Calu3 (cell line): ENCODE measurements at regions not wholly inside any gene's neighbourhood (a gene's known extent, or its start where the extent isn't known, plus 50 kb on each side); places are given as distances from the start of the nearest gene placed in this dataset.

Source experiments
- BruUV-seq: library from RNA; stranded (reverse); fragments of 400-500 nt; replicated peaks from 2 replicates; lab custom pipeline; 2021; lab: Mats Ljungman, UMichigan
- CTCF ChIA-PET: fragments of 300-600 bp; sonication (Branson Sonifier 250); formaldehyde crosslinking; loops from one replicate; lab custom pipeline; 2022; ENCODE audit warnings: antibody characterized with exemption; lab: Charles Lee
- DNase-seq: peaks from one replicate; pipeline ENCODE4 v3.0.0; 2022
- H3K27ac Mint-ChIP-seq: one replicate; pipeline ENCODE4 v1.8.0; 2022; ENCODE audit warnings: mixed read lengths; ENCODE audit not compliant: unreplicated experiment
- H3K27me3 Mint-ChIP-seq: one replicate; pipeline ENCODE4 v1.8.0; 2022; ENCODE audit warnings: mixed read lengths; ENCODE audit not compliant: unreplicated experiment
- H3K36me3 Mint-ChIP-seq: one replicate; pipeline ENCODE4 v1.8.0; 2022; ENCODE audit warnings: mild to moderate bottlenecking, moderate library complexity, mixed read lengths; ENCODE audit not compliant: insufficient read depth, unreplicated experiment
- H3K4me1 Mint-ChIP-seq: one replicate; pipeline ENCODE4 v1.8.0; 2022; ENCODE audit warnings: mild to moderate bottlenecking, low read depth, mixed read lengths; ENCODE audit not compliant: unreplicated experiment
- H3K4me3 Mint-ChIP-seq: one replicate; pipeline ENCODE4 v1.8.0; 2022; ENCODE audit warnings: mild to moderate bottlenecking, low read depth, moderate library complexity, mixed read lengths; ENCODE audit not compliant: unreplicated experiment
- H3K9me3 Mint-ChIP-seq: one replicate; pipeline ENCODE4 v1.8.0; 2022; ENCODE audit warnings: low read depth, mixed read lengths; ENCODE audit not compliant: unreplicated experiment
- intact Hi-C: fragments of 100-400 bp; cut with micrococcal nuclease; formaldehyde crosslinking; loops from one replicate; pipeline ENCODE4 v1.10.0; 2022; ENCODE audit not compliant: unreplicated experiment
- TF ChIP-seq, protein P1 (sequence below): fragments of 200-600 bp; IDR thresholded peaks from one replicate; pipeline ENCODE4 v1.8.0; 2022; ENCODE audit warnings: antibody characterized with exemption; ENCODE audit not compliant: unreplicated experiment

DNA sequence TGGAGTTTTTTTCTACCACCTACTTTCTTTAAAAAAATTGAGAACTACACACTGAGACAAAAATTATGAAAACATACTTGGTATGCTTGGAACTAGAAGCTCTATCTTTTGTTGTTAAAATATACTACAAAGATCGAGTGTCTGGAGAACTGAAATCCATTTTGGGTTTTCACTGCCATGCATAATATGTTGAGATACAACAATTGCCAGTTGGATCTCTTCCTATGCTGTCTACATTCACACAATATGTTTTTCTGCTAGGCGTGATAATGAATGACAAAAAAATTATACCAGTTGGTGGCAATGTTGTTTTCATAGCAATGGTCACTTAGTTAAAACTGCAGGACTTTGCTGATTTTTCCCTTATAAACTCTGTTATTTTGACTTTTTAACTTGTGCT is 605.4 kb upstream of the LCORL start:
- H3K9me3 Mint-ChIP-seq: peaks cover 8% of the 10 kb centered on the region
- CTCF ChIA-PET: no interaction called here
- TF ChIP-seq, protein P1, sequence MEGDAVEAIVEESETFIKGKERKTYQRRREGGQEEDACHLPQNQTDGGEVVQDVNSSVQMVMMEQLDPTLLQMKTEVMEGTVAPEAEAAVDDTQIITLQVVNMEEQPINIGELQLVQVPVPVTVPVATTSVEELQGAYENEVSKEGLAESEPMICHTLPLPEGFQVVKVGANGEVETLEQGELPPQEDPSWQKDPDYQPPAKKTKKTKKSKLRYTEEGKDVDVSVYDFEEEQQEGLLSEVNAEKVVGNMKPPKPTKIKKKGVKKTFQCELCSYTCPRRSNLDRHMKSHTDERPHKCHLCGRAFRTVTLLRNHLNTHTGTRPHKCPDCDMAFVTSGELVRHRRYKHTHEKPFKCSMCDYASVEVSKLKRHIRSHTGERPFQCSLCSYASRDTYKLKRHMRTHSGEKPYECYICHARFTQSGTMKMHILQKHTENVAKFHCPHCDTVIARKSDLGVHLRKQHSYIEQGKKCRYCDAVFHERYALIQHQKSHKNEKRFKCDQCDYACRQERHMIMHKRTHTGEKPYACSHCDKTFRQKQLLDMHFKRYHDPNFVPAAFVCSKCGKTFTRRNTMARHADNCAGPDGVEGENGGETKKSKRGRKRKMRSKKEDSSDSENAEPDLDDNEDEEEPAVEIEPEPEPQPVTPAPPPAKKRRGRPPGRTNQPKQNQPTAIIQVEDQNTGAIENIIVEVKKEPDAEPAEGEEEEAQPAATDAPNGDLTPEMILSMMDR: no peak
- no peak overlapping the region for H3K4me3 Mint-ChIP-seq
- BruUV-seq: no TSS peak
- intact Hi-C loops: no loop called here
- no peak overlapping the region for H3K27ac Mint-ChIP-seq
- no peaks in the 10 kb centered on the region for H3K36me3 Mint-ChIP-seq
- no peaks in the 10 kb centered on the region for H3K4me1 Mint-ChIP-seq
- no peak for DNase-seq
- no peaks in the 10 kb centered on the region for H3K27me3 Mint-ChIP-seq

DNA sequence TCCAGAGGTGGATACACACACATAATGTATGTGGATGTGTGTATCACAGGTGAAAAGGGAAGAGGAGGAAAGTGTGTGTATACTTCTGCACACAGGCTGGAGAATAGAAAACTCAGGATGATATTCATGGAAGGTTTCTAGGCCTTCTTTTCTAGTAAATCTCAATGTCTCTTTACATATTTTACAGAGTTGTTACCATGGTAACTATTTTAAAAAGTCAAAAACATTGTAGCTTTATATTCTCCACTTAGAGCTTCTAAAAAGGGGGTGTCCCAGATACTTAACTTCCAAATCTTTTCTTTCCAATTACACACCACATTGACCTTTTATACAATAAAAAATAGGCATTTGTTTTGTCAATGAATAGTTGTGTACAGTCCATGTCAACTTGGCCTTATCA is 604.8 kb upstream of the LCORL start:
- no peak for DNase-seq
- Mint-ChIP-seq H3K27me3 (no peaks in the 10 kb centered on the region), H3K4me1 (no peaks in the 10 kb centered on the region), H3K27ac (no peak overlapping the region), H3K4me3 (no peak overlapping the region), H3K36me3 (no peaks in the 10 kb centered on the region), H3K9me3 (peaks cover 8% of the 10 kb centered on the region)
- intact Hi-C loops: no loop called here
- CTCF ChIA-PET: no interaction called here
- TF ChIP-seq, protein P1: no peak
- no TSS peak for BruUV-seq

DNA sequence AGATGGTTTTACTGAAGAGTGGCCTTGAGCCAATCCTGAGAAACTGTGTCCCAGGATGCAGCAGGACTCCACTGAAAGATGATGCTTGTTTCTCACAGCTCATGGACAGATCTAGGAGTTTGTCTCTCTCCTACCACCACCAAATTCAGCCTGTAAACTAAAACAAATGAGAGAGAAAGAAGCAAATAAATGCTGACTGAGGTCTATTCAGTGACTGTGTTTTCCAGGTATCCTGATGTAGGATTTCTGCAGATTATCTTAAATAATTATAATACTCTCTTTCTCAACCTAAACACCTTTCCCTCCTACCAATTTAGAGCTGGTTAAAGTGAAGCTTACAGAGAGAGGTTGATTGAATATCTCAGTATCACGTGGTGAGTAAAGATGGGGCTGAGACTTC is 599.6 kb upstream of the LCORL start:
- Mint-ChIP-seq H3K27me3 (no peaks in the 10 kb centered on the region), H3K27ac (no peak overlapping the region), H3K4me1 (no peaks in the 10 kb centered on the region), H3K36me3 (no peaks in the 10 kb centered on the region), H3K4me3 (no peak overlapping the region), H3K9me3 (peaks cover 12% of the 10 kb centered on the region)
- intact Hi-C loops: no loop called here
- DNase-seq: no peak
- no TSS peak for BruUV-seq
- TF ChIP-seq, protein P1: no peak
- CTCF ChIA-PET: no interaction called here

DNA sequence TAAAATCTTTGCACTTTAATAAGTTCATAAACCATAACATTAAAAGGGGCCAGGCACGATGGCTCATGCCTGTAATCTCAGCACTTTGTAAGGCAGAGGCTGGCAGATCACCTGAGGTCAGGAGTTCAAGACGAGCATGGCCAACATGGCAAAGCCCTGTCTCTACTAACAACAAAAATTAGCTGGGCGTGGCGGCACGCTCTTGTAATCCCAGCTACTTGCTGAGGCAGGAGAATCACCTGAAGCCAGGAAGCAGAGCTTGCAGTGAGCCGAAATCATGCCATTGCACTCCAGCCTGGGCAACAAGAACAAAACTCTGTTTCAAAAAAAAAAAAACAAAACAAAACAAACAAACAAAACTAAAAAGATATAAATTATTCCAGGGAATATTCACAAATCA is 595.2 kb upstream of the LCORL start:
- intact Hi-C loops: no loop called here
- no peak overlapping the region for H3K4me3 Mint-ChIP-seq
- no TSS peak for BruUV-seq
- CTCF ChIA-PET: no interaction called here
- H3K27ac Mint-ChIP-seq: no peak overlapping the region
- DNase-seq: no peak
- TF ChIP-seq, protein P1: no peak
- no peaks in the 10 kb centered on the region for H3K36me3 Mint-ChIP-seq
- H3K9me3 Mint-ChIP-seq: peaks cover 4% of the 10 kb centered on the region
- no peaks in the 10 kb centered on the region for H3K4me1 Mint-ChIP-seq
- H3K27me3 Mint-ChIP-seq: no peaks in the 10 kb centered on the region
